HepG2 (cell line): ENCODE measurements at regions not wholly inside any gene's neighbourhood (a gene's known extent, or its start where the extent isn't known, plus 50 kb on each side); places are given as distances from the start of the nearest gene placed in this dataset.

Experiments
- ERF ChIP-seq: IDR thresholded peaks from 2 replicates; pipeline ENCODE4 v1.6.1; 2018; ENCODE audit warnings: missing biosample characterization, missing genetic modification reagents
- HCFC1 ChIP-seq: fragments of 150-350 bp; IDR thresholded peaks from 2 replicates; pipeline ENCODE4 v1.6.1; 2014; ENCODE audit warnings: low read depth, low read length
- HNF4G ChIP-seq, 2 experiments: sonication (generic) in 1 of 2; formaldehyde crosslinking in 1 of 2; IDR thresholded peaks; 2 replicates each; pipeline versions ENCODE4 v1.4.0 to v1.6.1; 2011 to 2020; ENCODE audit warnings: borderline replicate concordance in 2 of 2, low read depth in 2 of 2, mild to moderate bottlenecking in 2 of 2, low read length in 1 of 2, missing genetic modification reagents in 1 of 2, moderate library complexity in 1 of 2
- NFKB2 ChIP-seq: sonication (generic); formaldehyde crosslinking; IDR thresholded peaks from 2 replicates; pipeline ENCODE4 v1.4.0; 2020; ENCODE audit warnings: missing genetic modification reagents, borderline replicate concordance
- NR2C2 ChIP-seq: sonication (generic); formaldehyde crosslinking; IDR thresholded peaks from 2 replicates; pipeline ENCODE4 v1.4.0; 2020; ENCODE audit warnings: missing genetic modification reagents, mild to moderate bottlenecking, moderate library complexity, borderline replicate concordance
- PITX1 ChIP-seq: sonication (generic); formaldehyde crosslinking; IDR thresholded peaks from 2 replicates; pipeline ENCODE4 v1.5.1; 2020; ENCODE audit warnings: mild to moderate bottlenecking, missing genetic modification reagents
- REPIN1 ChIP-seq: sonication (generic); formaldehyde crosslinking; IDR thresholded peaks from 2 replicates; pipeline ENCODE4 v1.8.0; 2022; ENCODE audit warnings: missing genetic modification reagents, low read depth, mild to moderate bottlenecking, borderline replicate concordance
- RFXAP ChIP-seq: sonication (generic); formaldehyde crosslinking; IDR thresholded peaks from 2 replicates; pipeline ENCODE4 v1.4.0; 2020; ENCODE audit warnings: missing genetic modification reagents, borderline replicate concordance
- SMAD3 ChIP-seq: sonication (generic); formaldehyde crosslinking; IDR thresholded peaks from 2 replicates; pipeline ENCODE4 v1.4.0; 2020; ENCODE audit warnings: missing genetic modification reagents
- SMARCC2 ChIP-seq: fragments of 450-650 bp; IDR thresholded peaks from 2 replicates; pipeline ENCODE4 v1.6.1; 2017; ENCODE audit warnings: antibody characterized with exemption, mild to moderate bottlenecking
- SRY ChIP-seq: sonication (generic); formaldehyde crosslinking; IDR thresholded peaks from 2 replicates; pipeline ENCODE4 v1.8.0; 2022; ENCODE audit warnings: mild to moderate bottlenecking, missing genetic modification reagents
- ZBTB1 ChIP-seq: sonication (generic); formaldehyde crosslinking; IDR thresholded peaks from 2 replicates; pipeline ENCODE4 v1.4.0; 2020; ENCODE audit warnings: missing genetic modification reagents, borderline replicate concordance
- ZNF138 ChIP-seq: sonication (generic); formaldehyde crosslinking; IDR thresholded peaks from 2 replicates; pipeline ENCODE4 v1.5.0; 2020; ENCODE audit warnings: mild to moderate bottlenecking, low read depth, missing genetic modification reagents
- ZNF225 ChIP-seq: sonication (generic); formaldehyde crosslinking; IDR thresholded peaks from 2 replicates; pipeline ENCODE4 v1.4.0; 2020; ENCODE audit warnings: mild to moderate bottlenecking, missing genetic modification reagents
- ZNF432 ChIP-seq: sonication (generic); formaldehyde crosslinking; IDR thresholded peaks from 2 replicates; pipeline ENCODE4 v1.5.0; 2020; ENCODE audit warnings: missing genetic modification reagents, mild to moderate bottlenecking, borderline replicate concordance
- ZNF552 ChIP-seq: sonication (generic); formaldehyde crosslinking; IDR thresholded peaks from 2 replicates; pipeline ENCODE4 v1.9.0; 2022; ENCODE audit warnings: missing genetic modification reagents, mild to moderate bottlenecking, borderline replicate concordance
- ZNF563 ChIP-seq: sonication (generic); formaldehyde crosslinking; IDR thresholded peaks from 2 replicates; pipeline ENCODE4 v1.8.0; 2022; ENCODE audit warnings: mild to moderate bottlenecking, moderate library complexity, missing genetic modification reagents
- ZNF564 ChIP-seq: sonication (generic); formaldehyde crosslinking; IDR thresholded peaks from 2 replicates; pipeline ENCODE4 v1.8.1; 2023; ENCODE audit warnings: mild to moderate bottlenecking, missing genetic modification reagents
- ZNF614 ChIP-seq: IDR thresholded peaks from 2 replicates; pipeline ENCODE4 v1.6.1; 2018; ENCODE audit warnings: missing biosample characterization, missing genetic modification reagents, inconsistent platforms, borderline replicate concordance
- ZNF670 ChIP-seq: sonication (generic); formaldehyde crosslinking; IDR thresholded peaks from 2 replicates; pipeline ENCODE4 v1.8.0; 2022; ENCODE audit warnings: mild to moderate bottlenecking, missing genetic modification reagents, borderline replicate concordance
- ZNF724P ChIP-seq: sonication (generic); formaldehyde crosslinking; IDR thresholded peaks from 2 replicates; pipeline ENCODE4 v1.8.0; 2022; ENCODE audit warnings: missing genetic modification reagents, borderline replicate concordance
- ZNF883 ChIP-seq: sonication (generic); formaldehyde crosslinking; IDR thresholded peaks from 2 replicates; pipeline ENCODE4 v1.5.1; 2020; ENCODE audit warnings: mild to moderate bottlenecking, missing genetic modification reagents; ENCODE audit errors: not compliant biosample characterization
- ZSCAN9 ChIP-seq: IDR thresholded peaks from 2 replicates; pipeline ENCODE4 v1.6.1; 2016; ENCODE audit warnings: borderline replicate concordance
- TF ChIP-seq, protein P1 (sequence below): sonication (generic); formaldehyde crosslinking; conservative IDR thresholded peaks from 2 replicates; pipeline ENCODE4 v1.8.0; 2022; ENCODE audit warnings: missing genetic modification reagents
- TF ChIP-seq, protein P2 (sequence below): sonication (generic); formaldehyde crosslinking; IDR thresholded peaks from 2 replicates; pipeline ENCODE4 v1.4.0; 2020; ENCODE audit warnings: mild to moderate bottlenecking, low read depth, missing genetic modification reagents
- TF ChIP-seq, protein P3 (sequence below): sonication (generic); formaldehyde crosslinking; IDR thresholded peaks from 2 replicates; pipeline ENCODE4 v1.8.0; 2022; ENCODE audit warnings: missing genetic modification reagents, mild to moderate bottlenecking, borderline replicate concordance

DNA sequence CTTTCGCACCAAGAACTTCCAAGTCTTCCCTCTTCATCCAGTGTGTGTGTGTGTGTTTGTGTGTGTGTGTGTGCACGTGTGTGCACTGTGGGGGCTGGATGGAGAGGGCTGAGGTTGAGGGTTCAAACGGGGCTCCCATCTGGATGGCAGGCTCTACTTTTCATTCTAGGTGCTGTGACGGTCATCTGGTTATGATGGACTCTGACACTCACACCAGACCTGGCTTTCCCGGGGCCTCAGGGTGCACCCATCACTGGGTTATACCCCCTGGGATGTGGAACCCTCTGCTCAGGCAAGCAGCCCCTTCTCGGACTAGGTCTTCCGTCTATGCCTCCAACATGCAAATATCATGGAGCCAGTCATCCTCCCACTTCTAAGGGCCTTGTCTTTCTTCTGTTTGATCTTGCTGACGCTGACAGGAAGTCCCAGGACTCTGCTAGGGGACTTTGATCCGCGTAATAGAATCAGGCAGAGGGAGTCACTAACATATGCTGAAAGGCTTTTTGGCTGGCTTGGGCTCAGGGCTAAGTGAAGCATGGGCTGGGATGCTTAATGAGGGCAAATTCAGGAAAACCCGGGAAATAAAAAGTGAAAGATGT, 313.6 kb downstream of the CDC5L start (continued):
- TF ChIP-seq ZNF883 (CRISPR knock-in tag) (no peak), ERF (CRISPR knock-in tag) (no peak), ZNF614 (CRISPR knock-in tag) (0 out of 2 replicates have a peak, but pooled peaks have one; percentile 15), ZNF552 (CRISPR knock-in tag) (no peak), NFKB2 (no peak), ZBTB1 (CRISPR knock-in tag) (no peak), SMARCC2 (no peak), REPIN1 (CRISPR knock-in tag) (no peak), RFXAP (CRISPR knock-in tag) (no peak), SMAD3 (no peak), ZNF432 (CRISPR knock-in tag) (no peak), HCFC1 (no peak), ZNF724P (CRISPR knock-in tag) (no peak), HNF4G (IDR thresholded peaks at IDR 0.05; ENCODE audit: borderline replicate concordance, low read depth, low read length) (0 out of 2 replicates have a peak, but pooled peaks have one; percentile 40), HNF4G (CRISPR knock-in tag; IDR thresholded peaks at IDR 0.05; ENCODE audit: borderline replicate concordance, low read depth) (no peak), ZNF563 (no peak), ZNF138 (CRISPR knock-in tag) (no peak), ZNF225 (CRISPR knock-in tag) (no peak), ZSCAN9 (CRISPR knock-in tag) (no peak), ZNF670 (CRISPR knock-in tag) (no peak), NR2C2 (no peak), PITX1 (CRISPR knock-in tag) (no peak), ZNF564 (no peak), SRY (CRISPR knock-in tag) (no peak)
- TF ChIP-seq, protein P1, sequence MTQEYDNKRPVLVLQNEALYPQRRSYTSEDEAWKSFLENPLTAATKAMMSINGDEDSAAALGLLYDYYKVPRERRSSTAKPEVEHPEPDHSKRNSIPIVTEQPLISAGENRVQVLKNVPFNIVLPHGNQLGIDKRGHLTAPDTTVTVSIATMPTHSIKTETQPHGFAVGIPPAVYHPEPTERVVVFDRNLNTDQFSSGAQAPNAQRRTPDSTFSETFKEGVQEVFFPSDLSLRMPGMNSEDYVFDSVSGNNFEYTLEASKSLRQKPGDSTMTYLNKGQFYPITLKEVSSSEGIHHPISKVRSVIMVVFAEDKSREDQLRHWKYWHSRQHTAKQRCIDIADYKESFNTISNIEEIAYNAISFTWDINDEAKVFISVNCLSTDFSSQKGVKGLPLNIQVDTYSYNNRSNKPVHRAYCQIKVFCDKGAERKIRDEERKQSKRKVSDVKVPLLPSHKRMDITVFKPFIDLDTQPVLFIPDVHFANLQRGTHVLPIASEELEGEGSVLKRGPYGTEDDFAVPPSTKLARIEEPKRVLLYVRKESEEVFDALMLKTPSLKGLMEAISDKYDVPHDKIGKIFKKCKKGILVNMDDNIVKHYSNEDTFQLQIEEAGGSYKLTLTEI (CRISPR knock-in tag): no peak
- TF ChIP-seq, protein P2, sequence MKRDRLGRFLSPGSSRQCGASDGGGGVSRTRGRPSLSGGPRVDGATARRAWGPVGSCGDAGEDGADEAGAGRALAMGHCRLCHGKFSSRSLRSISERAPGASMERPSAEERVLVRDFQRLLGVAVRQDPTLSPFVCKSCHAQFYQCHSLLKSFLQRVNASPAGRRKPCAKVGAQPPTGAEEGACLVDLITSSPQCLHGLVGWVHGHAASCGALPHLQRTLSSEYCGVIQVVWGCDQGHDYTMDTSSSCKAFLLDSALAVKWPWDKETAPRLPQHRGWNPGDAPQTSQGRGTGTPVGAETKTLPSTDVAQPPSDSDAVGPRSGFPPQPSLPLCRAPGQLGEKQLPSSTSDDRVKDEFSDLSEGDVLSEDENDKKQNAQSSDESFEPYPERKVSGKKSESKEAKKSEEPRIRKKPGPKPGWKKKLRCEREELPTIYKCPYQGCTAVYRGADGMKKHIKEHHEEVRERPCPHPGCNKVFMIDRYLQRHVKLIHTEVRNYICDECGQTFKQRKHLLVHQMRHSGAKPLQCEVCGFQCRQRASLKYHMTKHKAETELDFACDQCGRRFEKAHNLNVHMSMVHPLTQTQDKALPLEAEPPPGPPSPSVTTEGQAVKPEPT (CRISPR knock-in tag): no peak
- TF ChIP-seq, protein P3, sequence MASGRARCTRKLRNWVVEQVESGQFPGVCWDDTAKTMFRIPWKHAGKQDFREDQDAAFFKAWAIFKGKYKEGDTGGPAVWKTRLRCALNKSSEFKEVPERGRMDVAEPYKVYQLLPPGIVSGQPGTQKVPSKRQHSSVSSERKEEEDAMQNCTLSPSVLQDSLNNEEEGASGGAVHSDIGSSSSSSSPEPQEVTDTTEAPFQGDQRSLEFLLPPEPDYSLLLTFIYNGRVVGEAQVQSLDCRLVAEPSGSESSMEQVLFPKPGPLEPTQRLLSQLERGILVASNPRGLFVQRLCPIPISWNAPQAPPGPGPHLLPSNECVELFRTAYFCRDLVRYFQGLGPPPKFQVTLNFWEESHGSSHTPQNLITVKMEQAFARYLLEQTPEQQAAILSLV: no peak
